ENCODE measurements at regions not wholly inside any gene's neighbourhood (a gene's known extent, or its start where the extent isn't known, plus 50 kb on each side); places are given as distances from the start of the nearest gene placed in this dataset.

- no peak for TF ChIP-seq POLR2AphosphoS5 (IDR thresholded peaks at IDR 0.05)
- TF ChIP-seq, protein P1, sequence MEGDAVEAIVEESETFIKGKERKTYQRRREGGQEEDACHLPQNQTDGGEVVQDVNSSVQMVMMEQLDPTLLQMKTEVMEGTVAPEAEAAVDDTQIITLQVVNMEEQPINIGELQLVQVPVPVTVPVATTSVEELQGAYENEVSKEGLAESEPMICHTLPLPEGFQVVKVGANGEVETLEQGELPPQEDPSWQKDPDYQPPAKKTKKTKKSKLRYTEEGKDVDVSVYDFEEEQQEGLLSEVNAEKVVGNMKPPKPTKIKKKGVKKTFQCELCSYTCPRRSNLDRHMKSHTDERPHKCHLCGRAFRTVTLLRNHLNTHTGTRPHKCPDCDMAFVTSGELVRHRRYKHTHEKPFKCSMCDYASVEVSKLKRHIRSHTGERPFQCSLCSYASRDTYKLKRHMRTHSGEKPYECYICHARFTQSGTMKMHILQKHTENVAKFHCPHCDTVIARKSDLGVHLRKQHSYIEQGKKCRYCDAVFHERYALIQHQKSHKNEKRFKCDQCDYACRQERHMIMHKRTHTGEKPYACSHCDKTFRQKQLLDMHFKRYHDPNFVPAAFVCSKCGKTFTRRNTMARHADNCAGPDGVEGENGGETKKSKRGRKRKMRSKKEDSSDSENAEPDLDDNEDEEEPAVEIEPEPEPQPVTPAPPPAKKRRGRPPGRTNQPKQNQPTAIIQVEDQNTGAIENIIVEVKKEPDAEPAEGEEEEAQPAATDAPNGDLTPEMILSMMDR (IDR thresholded peaks at IDR 0.05): no peak
Measured at GRCh38 chr2:155310589-155310988, 612.1 kb downstream of the KCNJ3 start.

All from sigmoid colon (tissue), 4 donors.